Endothelial cell of umbilical vein (primary cell): ENCODE measurements at regions not wholly inside any gene's neighbourhood (a gene's known extent, or its start where the extent isn't known, plus 50 kb on each side); places are given as distances from the start of the nearest gene placed in this dataset.

Source experiments
- EZH2 ChIP-seq: IDR thresholded peaks from 2 replicates; pipeline ENCODE4 v1.6.1; 2012; ENCODE audit warnings: borderline replicate concordance, low read depth, mild to moderate bottlenecking, moderate library complexity, low read length, inconsistent platforms; ENCODE audit not compliant: severe bottlenecking
- FOS ChIP-seq: IDR thresholded peaks from 2 replicates; pipeline ENCODE4 v1.6.1; 2011; ENCODE audit warnings: mild to moderate bottlenecking, low read length, moderate library complexity, borderline replicate concordance; ENCODE audit not compliant: insufficient read depth
- GATA2 ChIP-seq: IDR thresholded peaks from 2 replicates; pipeline ENCODE4 v1.7.0; 2011; ENCODE audit warnings: low read depth, mild to moderate bottlenecking, moderate library complexity, mixed read lengths, low read length; ENCODE audit not compliant: insufficient read length, insufficient read depth
- JUN ChIP-seq: IDR thresholded peaks from 2 replicates; pipeline ENCODE4 v1.6.1; 2011; ENCODE audit warnings: borderline replicate concordance, low read depth; ENCODE audit not compliant: insufficient read length, insufficient read depth
- MYC ChIP-seq: IDR thresholded peaks from one replicate; pipeline ENCODE4 v1.6.1; 2011; ENCODE audit warnings: mild to moderate bottlenecking, low read depth, low read length
- POLR2A ChIP-seq: IDR thresholded peaks from 2 replicates; pipeline ENCODE4 v1.6.1; 2012; ENCODE audit warnings: low read depth, mild to moderate bottlenecking, control low read depth, low read length
- POLR2AphosphoS5 ChIP-seq: IDR thresholded peaks from 2 replicates; pipeline ENCODE4 v1.6.1; 2012; ENCODE audit warnings: low read depth, mild to moderate bottlenecking, control low read depth, low read length, moderate library complexity; ENCODE audit not compliant: insufficient read depth
- TF ChIP-seq, protein P1 (sequence below), 2 donors: IDR thresholded peaks; 1 replicate in 1 of 2; 2 replicates in 1 of 2; pipeline ENCODE4 v1.5.1; 2011; ENCODE audit warnings: low read length in 2 of 2, mild to moderate bottlenecking in 2 of 2, moderate library complexity in 2 of 2, control low read depth in 1 of 2, inconsistent platforms in 1 of 2, low read depth in 1 of 2; ENCODE audit not compliant: insufficient read depth in 1 of 2; ENCODE audit errors: extremely low read depth in 1 of 2
- TF ChIP-seq, protein P2 (sequence below): IDR thresholded peaks from 2 replicates; pipeline ENCODE4 v1.6.1; 2011; ENCODE audit not compliant: insufficient read depth, insufficient read length

DNA sequence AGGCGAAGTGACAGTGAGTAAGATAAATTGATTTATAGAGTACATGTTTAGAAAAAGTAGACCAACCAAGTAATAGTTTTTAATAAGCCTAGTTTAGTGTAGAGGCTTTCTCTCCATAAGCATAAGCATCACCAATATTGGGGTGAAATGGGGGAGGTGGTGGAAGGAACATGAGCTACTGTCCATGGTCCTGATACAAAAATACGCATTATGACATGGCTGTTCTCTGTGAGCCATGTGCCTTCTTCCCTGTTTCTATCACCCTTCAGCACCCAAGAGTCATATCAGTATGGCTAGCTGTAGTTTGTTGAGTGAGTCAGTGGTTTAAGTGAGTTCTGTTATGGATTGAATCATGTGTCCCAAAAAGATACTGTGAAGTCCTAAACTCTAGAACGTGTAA lies 150.8 kb downstream of the EDN1 start:
- TF ChIP-seq, protein P1, sequence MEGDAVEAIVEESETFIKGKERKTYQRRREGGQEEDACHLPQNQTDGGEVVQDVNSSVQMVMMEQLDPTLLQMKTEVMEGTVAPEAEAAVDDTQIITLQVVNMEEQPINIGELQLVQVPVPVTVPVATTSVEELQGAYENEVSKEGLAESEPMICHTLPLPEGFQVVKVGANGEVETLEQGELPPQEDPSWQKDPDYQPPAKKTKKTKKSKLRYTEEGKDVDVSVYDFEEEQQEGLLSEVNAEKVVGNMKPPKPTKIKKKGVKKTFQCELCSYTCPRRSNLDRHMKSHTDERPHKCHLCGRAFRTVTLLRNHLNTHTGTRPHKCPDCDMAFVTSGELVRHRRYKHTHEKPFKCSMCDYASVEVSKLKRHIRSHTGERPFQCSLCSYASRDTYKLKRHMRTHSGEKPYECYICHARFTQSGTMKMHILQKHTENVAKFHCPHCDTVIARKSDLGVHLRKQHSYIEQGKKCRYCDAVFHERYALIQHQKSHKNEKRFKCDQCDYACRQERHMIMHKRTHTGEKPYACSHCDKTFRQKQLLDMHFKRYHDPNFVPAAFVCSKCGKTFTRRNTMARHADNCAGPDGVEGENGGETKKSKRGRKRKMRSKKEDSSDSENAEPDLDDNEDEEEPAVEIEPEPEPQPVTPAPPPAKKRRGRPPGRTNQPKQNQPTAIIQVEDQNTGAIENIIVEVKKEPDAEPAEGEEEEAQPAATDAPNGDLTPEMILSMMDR (IDR thresholded peaks at IDR 0.05; ENCODE audit: extremely low read depth in 1 of 2, insufficient read depth in 1 of 2, low read depth in 1 of 2, low read length in 2 of 2) = no peak
- TF ChIP-seq JUN = no peak
- TF ChIP-seq POLR2A = no peak
- TF ChIP-seq, protein P2, sequence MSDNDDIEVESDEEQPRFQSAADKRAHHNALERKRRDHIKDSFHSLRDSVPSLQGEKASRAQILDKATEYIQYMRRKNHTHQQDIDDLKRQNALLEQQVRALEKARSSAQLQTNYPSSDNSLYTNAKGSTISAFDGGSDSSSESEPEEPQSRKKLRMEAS = no peak
- TF ChIP-seq POLR2AphosphoS5 = no peak
- TF ChIP-seq FOS = no peak
- TF ChIP-seq GATA2 = no peak
- no peak for TF ChIP-seq EZH2
- no peak for TF ChIP-seq MYC
